Suprapubic skin (tissue), 4 donors: ENCODE measurements at regions not wholly inside any gene's neighbourhood (a gene's known extent, or its start where the extent isn't known, plus 50 kb on each side); places are given as distances from the start of the nearest gene placed in this dataset.

Source experiments
- DNase-seq, 2 donors: peaks; one replicate each; pipeline ENCODE4 v3.0.0-alpha.2; 2019; ENCODE audit warnings: low spot score in 2 of 2
- H3K27ac ChIP-seq: fragments of 200-600 bp; sonication (generic); one replicate; pipeline ENCODE4 v1.5.1; 2019
- H3K27me3 ChIP-seq: fragments of 200-600 bp; sonication (generic); one replicate; pipeline ENCODE4 v1.5.1; 2019
- H3K36me3 ChIP-seq: fragments of 200-600 bp; sonication (generic); one replicate; pipeline ENCODE4 v1.5.1; 2019
- H3K4me1 ChIP-seq: fragments of 200-600 bp; sonication (generic); one replicate; pipeline ENCODE4 v1.5.1; 2019
- H3K4me3 ChIP-seq: fragments of 200-600 bp; sonication (generic); one replicate; pipeline ENCODE4 v1.5.1; 2019; ENCODE audit warnings: mild to moderate bottlenecking
- H3K9me3 ChIP-seq: fragments of 200-600 bp; sonication (generic); one replicate; pipeline ENCODE4 v1.5.1; 2019
- CTCF ChIP-seq, 2 donors: fragments of 200-600 bp in 1 of 2; fragments of 450-650 bp in 1 of 2; sonication (generic) in 1 of 2; IDR thresholded peaks; one replicate each; pipeline ENCODE4 v1.5.1; 2016 to 2019; ENCODE audit warnings: antibody characterized with exemption in 2 of 2, mild to moderate bottlenecking in 1 of 2, moderate library complexity in 1 of 2
- EP300 ChIP-seq: sonication (generic); formaldehyde crosslinking; IDR thresholded peaks from one replicate; pipeline ENCODE4 v1.6.1; 2017; ENCODE audit warnings: antibody characterized with exemption
- POLR2A ChIP-seq, 2 donors: fragments of 450-650 bp; IDR thresholded peaks; one replicate each; pipeline ENCODE4 v1.6.1; 2017; ENCODE audit warnings: antibody characterized with exemption in 2 of 2, mild to moderate bottlenecking in 2 of 2, moderate library complexity in 2 of 2
- POLR2AphosphoS5 ChIP-seq, 3 donors: sonication (generic); formaldehyde crosslinking; IDR thresholded peaks; one replicate each; pipeline ENCODE4 v1.6.1; 2017; ENCODE audit warnings: antibody characterized with exemption in 3 of 3
- WGBS: methylation state at CpG from one replicate; pipeline ENCODE4 v1.1.5; 2018; 5-methylcytosine and 5-hydroxymethylcytosine counted together

GRCh38 chr9:75664597-75664996 lies 225.9 kb upstream of the PCSK5 start:
- 72% methylated on average over 4 of the region's 4 CpGs for whole genome bisulfite sequencing
- DNase-seq: no peak
- TF ChIP-seq POLR2AphosphoS5 (IDR thresholded peaks at IDR 0.05) (no peak), POLR2A (IDR thresholded peaks at IDR 0.05) (no peak), EP300 (no peak), CTCF (IDR thresholded peaks at IDR 0.05) (no peak)
- Histone ChIP-seq H3K9me3 (no peaks in the 10 kb centered on the region), H3K36me3 (no peaks in the 10 kb centered on the region), H3K4me3 (no peak overlapping the region), H3K27ac (no peak overlapping the region), H3K27me3 (no peaks in the 10 kb centered on the region), H3K4me1 (no peaks in the 10 kb centered on the region)

GRCh38 chr9:75666856-75667554 lies 223.5 kb upstream of the PCSK5 start:
- TF ChIP-seq EP300 (no peak), POLR2AphosphoS5 (IDR thresholded peaks at IDR 0.05) (no peak), POLR2A (IDR thresholded peaks at IDR 0.05) (no peak), CTCF (IDR thresholded peaks at IDR 0.05) (no peak)
- H3K4me1 ChIP-seq: no peaks in the 10 kb centered on the region
- 50% methylated on average over 10 of the region's 10 CpGs for WGBS
- H3K4me3 ChIP-seq: no peak overlapping the region
- H3K27ac ChIP-seq: no peak overlapping the region
- no peaks in the 10 kb centered on the region for H3K27me3 ChIP-seq
- no peaks in the 10 kb centered on the region for H3K9me3 ChIP-seq
- no peak for DNase-seq
- H3K36me3 ChIP-seq: no peaks in the 10 kb centered on the region

- H3K27me3 ChIP-seq: no peaks in the 10 kb centered on the region
- H3K9me3 ChIP-seq: no peaks in the 10 kb centered on the region
Measured at GRCh38 chr9:75669721-75670120, 220.8 kb upstream of the PCSK5 start.

GRCh38 chr9:75671354-75671753 lies 219.1 kb upstream of the PCSK5 start:
- TF ChIP-seq POLR2AphosphoS5 (IDR thresholded peaks at IDR 0.05): no peak
- no peak for TF ChIP-seq CTCF (IDR thresholded peaks at IDR 0.05)
- TF ChIP-seq POLR2A (IDR thresholded peaks at IDR 0.05): no peak
- TF ChIP-seq EP300: no peak
- WGBS: 50% methylated on average over 1 of the region's 1 CpG
- H3K36me3 ChIP-seq: no peaks in the 10 kb centered on the region
- no peak overlapping the region for H3K4me3 ChIP-seq
- H3K27ac ChIP-seq: no peak overlapping the region
- H3K27me3 ChIP-seq: no peaks in the 10 kb centered on the region
- no peaks in the 10 kb centered on the region for H3K4me1 ChIP-seq
- DNase-seq: no peak
- H3K9me3 ChIP-seq: no peaks in the 10 kb centered on the region

More at GRCh38 chr9:75669721-75670120, 220.8 kb upstream of the PCSK5 start:
- Histone ChIP-seq H3K4me3 (no peak overlapping the region), H3K4me1 (no peaks in the 10 kb centered on the region), H3K36me3 (no peaks in the 10 kb centered on the region), H3K27ac (no peak overlapping the region)
- WGBS: 45% methylated on average over 2 of the region's 2 CpGs
- DNase-seq: no peak
- TF ChIP-seq POLR2AphosphoS5 (IDR thresholded peaks at IDR 0.05) (no peak), CTCF (IDR thresholded peaks at IDR 0.05) (no peak), POLR2A (IDR thresholded peaks at IDR 0.05) (no peak), EP300 (no peak)

- no peak overlapping the region for H3K27ac ChIP-seq
- no peaks in the 10 kb centered on the region for H3K27me3 ChIP-seq
- 36% methylated on average over 1 of the region's 1 CpG for WGBS
- TF ChIP-seq EP300 (no peak), POLR2AphosphoS5 (IDR thresholded peaks at IDR 0.05) (no peak), POLR2A (IDR thresholded peaks at IDR 0.05) (no peak), CTCF (IDR thresholded peaks at IDR 0.05) (no peak)
- H3K4me1 ChIP-seq: no peaks in the 10 kb centered on the region
- no peak overlapping the region for H3K4me3 ChIP-seq
- DNase-seq: no peak
- H3K9me3 ChIP-seq: no peaks in the 10 kb centered on the region
- H3K36me3 ChIP-seq: no peaks in the 10 kb centered on the region
Measured at GRCh38 chr9:75672478-75672877, 218.0 kb upstream of the PCSK5 start.
